ENCODE measurements at regions not wholly inside any gene's neighbourhood (a gene's known extent, or its start where the extent isn't known, plus 50 kb on each side); places are given as distances from the start of the nearest gene placed in this dataset.

- DNase-seq, result no peak
Measured at GRCh38 chr17:34825102-34825501, 136.2 kb downstream of the CCT6B start.

GRCh38 chr17:34823023-34823422 lies 138.2 kb downstream of the CCT6B start:
- no peak for DNase-seq

GRCh38 chr17:34822007-34822739 lies 139.1 kb downstream of the CCT6B start:
- no peak for DNase-seq

GRCh38 chr17:34820922-34821321 lies 140.3 kb downstream of the CCT6B start:
- no peak for DNase-seq

- no peak for DNase-seq
Measured at GRCh38 chr17:34820248-34820801, 140.9 kb downstream of the CCT6B start.

- DNase-seq, result no peak
Measured at GRCh38 chr17:34817252-34818035, 143.8 kb downstream of the CCT6B start.

- no peak for DNase-seq
Measured at GRCh38 chr17:34816848-34817247, 144.4 kb downstream of the CCT6B start.

GRCh38 chr17:34813290-34813689 lies 148.0 kb downstream of the CCT6B start:
- no peak for DNase-seq

GRCh38 chr17:34811561-34811960 lies 149.7 kb downstream of the CCT6B start:
- DNase-seq, result no peak

GRCh38 chr17:34800661-34801060 lies 160.6 kb downstream of the CCT6B start:
- no peak for DNase-seq

GRCh38 chr17:34799751-34800150 lies 161.5 kb downstream of the CCT6B start:
- DNase-seq, result no peak

GRCh38 chr17:34798581-34798980 lies 162.7 kb downstream of the CCT6B start:
- no peak for DNase-seq

- peak; percentile 15 for DNase-seq
Measured at GRCh38 chr17:34797720-34798119, 163.5 kb downstream of the CCT6B start.

- DNase-seq, result no peak
Measured at GRCh38 chr17:34793231-34793908, 167.9 kb downstream of the CCT6B start.

GRCh38 chr17:34788696-34789095 lies 172.6 kb downstream of the CCT6B start:
- no peak for DNase-seq

- DNase-seq, result no peak
Measured at GRCh38 chr17:34784526-34784925, 176.7 kb downstream of the CCT6B start.

GRCh38 chr17:34782271-34782670 lies 179.0 kb downstream of the CCT6B start:
- DNase-seq, result no peak

GRCh38 chr17:34781571-34782108 lies 179.6 kb downstream of the CCT6B start:
- DNase-seq, result no peak

GRCh38 chr17:34781071-34781470 lies 180.2 kb downstream of the CCT6B start:
- DNase-seq, result no peak

- DNase-seq, result no peak
Measured at GRCh38 chr17:34780438-34780837, 180.8 kb downstream of the CCT6B start.

GRCh38 chr17:34776456-34777443 lies 184.5 kb downstream of the CCT6B start:
- DNase-seq, result no peak

GRCh38 chr17:34773036-34773435 lies 188.2 kb downstream of the CCT6B start:
- DNase-seq, result no peak

Data from CD4-positive, alpha-beta T cell treated with Interleukin-6 for 4 hours (primary cell).